Natural killer cell (primary cell): ENCODE measurements at regions not wholly inside any gene's neighbourhood (a gene's known extent, or its start where the extent isn't known, plus 50 kb on each side); places are given as distances from the start of the nearest gene placed in this dataset.

Experiments
- ATAC-seq, 3 donors: fragments of 150-1000 bp in 2 of 3; fragments of 200-7000 bp in 1 of 3; cut with Tn5 transposase; 1 replicate in 1 of 3; 2 replicates in 2 of 3; pipeline ENCODE4 v1.10.0; 2021; ENCODE audit warnings: mild to moderate bottlenecking in 2 of 3, moderate library complexity in 2 of 3
- DNase-seq, 2 donors: peaks; one replicate each; pipeline versions ENCODE4 v3.0.0 to v3.0.0-alpha.2; 2013 to 2021; ENCODE audit warnings: mixed read lengths in 1 of 2
- H3K27ac ChIP-seq: one replicate; pipeline ENCODE4 v1.5.1; 2013; ENCODE audit warnings: mild to moderate bottlenecking, low read length
- H3K27me3 ChIP-seq: one replicate; pipeline ENCODE4 v1.6.1; 2013; ENCODE audit warnings: low read length; ENCODE audit not compliant: control insufficient read depth, insufficient read depth
- H3K36me3 ChIP-seq: one replicate; pipeline ENCODE4 v1.6.1; 2013; ENCODE audit warnings: low read length; ENCODE audit not compliant: control insufficient read depth, insufficient read depth
- H3K4me1 ChIP-seq: one replicate; pipeline ENCODE4 v1.6.1; 2013; ENCODE audit warnings: low read length; ENCODE audit not compliant: control insufficient read depth, insufficient read depth
- H3K4me3 ChIP-seq: one replicate; pipeline ENCODE4 v1.5.1; 2013; ENCODE audit warnings: low read length
- H3K9me3 ChIP-seq: one replicate; pipeline ENCODE4 v1.6.1; 2013; ENCODE audit warnings: low read length; ENCODE audit not compliant: control insufficient read depth, insufficient read depth
- H3K27ac Mint-ChIP-seq, 2 donors: one replicate each; pipeline ENCODE4 v1.8.0; 2022; ENCODE audit warnings: mild to moderate bottlenecking in 2 of 2, mixed read lengths in 2 of 2, moderate library complexity in 1 of 2
- H3K27me3 Mint-ChIP-seq, 2 donors: one replicate each; pipeline ENCODE4 v1.8.0; 2022; ENCODE audit warnings: low read depth in 2 of 2, mixed read lengths in 2 of 2
- H3K36me3 Mint-ChIP-seq: one replicate; pipeline ENCODE4 v1.8.0; 2022; ENCODE audit warnings: mixed read lengths
- H3K4me1 Mint-ChIP-seq, 2 donors: one replicate each; pipeline ENCODE4 v1.8.0; 2022; ENCODE audit warnings: mixed read lengths in 2 of 2
- H3K4me3 Mint-ChIP-seq: one replicate; pipeline ENCODE4 v1.8.0; 2022; ENCODE audit warnings: mild to moderate bottlenecking, moderate library complexity, mixed read lengths
- H3K9me3 Mint-ChIP-seq, 2 donors: one replicate each; pipeline ENCODE4 v1.8.0; 2022; ENCODE audit warnings: mixed read lengths in 2 of 2
- CTCF ChIP-seq: fragments of 200-600 bp; IDR thresholded peaks from one replicate; pipeline ENCODE4 v1.8.0; 2022; ENCODE audit warnings: antibody characterized with exemption
- WGBS: methylation state at CpG from one replicate; pipeline ENCODE4 v1.1.7; 2013; ENCODE audit warnings: missing lambda C conversion rate; ENCODE audit not compliant: insufficient coverage; 5-methylcytosine and 5-hydroxymethylcytosine counted together
- intact Hi-C: fragments of 100-400 bp; cut with micrococcal nuclease; formaldehyde crosslinking; loops from one replicate; pipeline ENCODE4 v1.14.2; 2022

GRCh38 chr6:163780994-163781393, 366.5 kb downstream of the QKI start:
- no peaks in the 10 kb centered on the region for H3K27me3 ChIP-seq
- no peaks in the 10 kb centered on the region for H3K9me3 ChIP-seq
- WGBS = 90% methylated on average over 5 of the region's 5 CpGs
- ATAC-seq = no peak
- DNase-seq = no peak
- no peaks in the 10 kb centered on the region for H3K36me3 ChIP-seq
- Mint-ChIP-seq H3K27ac (no peak overlapping the region), H3K27me3 (no peaks in the 10 kb centered on the region), H3K4me1 (peaks cover 11 to 13% of the 10 kb centered on the region in 2 donors), H3K36me3 (no peaks in the 10 kb centered on the region), H3K9me3 (no peaks in the 10 kb centered on the region), H3K4me3 (no peak overlapping the region)
- peaks cover 12% of the 10 kb centered on the region for H3K4me1 ChIP-seq
- no peak overlapping the region for H3K27ac ChIP-seq
- intact Hi-C loops = no loop called here
- no peak for TF ChIP-seq CTCF
- no peak overlapping the region for H3K4me3 ChIP-seq

DNA sequence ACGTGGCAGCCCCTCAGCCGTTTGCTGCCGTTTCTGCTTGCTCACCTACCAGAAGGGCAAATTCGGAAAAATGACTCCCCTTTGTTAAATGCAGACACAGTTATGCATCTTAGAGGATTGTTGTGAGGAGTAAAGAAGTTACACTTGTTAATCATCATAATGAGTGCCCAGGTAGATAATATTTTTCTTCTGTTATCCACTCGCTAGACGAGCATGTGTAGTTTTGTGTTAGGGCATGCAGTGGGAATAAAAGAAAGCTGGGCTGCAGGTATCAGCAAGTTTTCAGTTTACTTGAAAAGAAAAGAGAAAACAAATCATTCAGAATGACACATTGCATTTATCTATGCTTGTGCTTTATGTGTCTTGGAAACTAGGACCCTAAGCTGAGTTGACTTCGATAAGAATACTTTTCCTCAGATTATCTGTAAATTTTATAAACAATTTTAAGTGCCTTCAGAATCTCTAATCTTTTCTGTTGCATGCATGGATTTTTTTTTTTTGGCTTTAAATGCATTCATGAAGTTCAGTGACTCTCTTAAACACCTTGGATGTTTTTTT, 365.3 kb downstream of the QKI start:
- Histone ChIP-seq H3K4me1 (peaks cover 12% of the 10 kb centered on the region), H3K27ac (no peak overlapping the region), H3K36me3 (no peaks in the 10 kb centered on the region), H3K27me3 (no peaks in the 10 kb centered on the region), H3K9me3 (no peaks in the 10 kb centered on the region), H3K4me3 (no peak overlapping the region)
- ATAC-seq (no peak), DNase-seq (no peak)
- Mint-ChIP-seq H3K4me1 (peaks cover 11 to 13% of the 10 kb centered on the region in 2 donors), H3K27ac (no peak overlapping the region), H3K36me3 (no peaks in the 10 kb centered on the region), H3K9me3 (no peaks in the 10 kb centered on the region), H3K27me3 (no peaks in the 10 kb centered on the region), H3K4me3 (no peak overlapping the region)
- TF ChIP-seq CTCF = no peak
- WGBS = 90% methylated on average over 7 of the region's 7 CpGs
- intact Hi-C loops = no loop called here

DNA sequence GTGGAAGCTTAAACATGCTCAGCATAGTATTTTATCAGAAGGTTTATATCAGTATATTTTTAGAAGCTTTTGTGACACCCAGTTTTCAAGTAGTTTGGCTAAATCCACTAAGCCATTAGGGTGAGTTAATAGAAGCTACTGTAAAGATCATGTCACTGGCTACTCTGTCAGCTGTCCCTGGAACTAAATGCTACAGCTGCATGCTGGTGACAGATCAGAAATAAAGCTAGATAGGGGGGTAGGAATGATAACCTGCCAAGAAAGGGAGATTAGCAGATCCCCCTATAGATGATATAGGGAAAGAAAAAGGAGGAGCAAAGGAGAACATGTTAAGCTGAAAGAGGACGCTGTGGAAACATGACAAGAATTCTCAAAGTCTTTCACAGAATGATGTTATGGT, 363.2 kb downstream of the QKI start:
- H3K4me3 Mint-ChIP-seq = no peak overlapping the region
- Histone ChIP-seq H3K4me1 (peaks cover 6% of the 10 kb centered on the region), H3K27ac (no peak overlapping the region), H3K36me3 (no peaks in the 10 kb centered on the region), H3K4me3 (no peak overlapping the region), H3K27me3 (no peaks in the 10 kb centered on the region), H3K9me3 (no peaks in the 10 kb centered on the region)
- peaks cover 6 to 9% of the 10 kb centered on the region in 2 donors for H3K4me1 Mint-ChIP-seq
- TF ChIP-seq CTCF = no peak
- ATAC-seq = no peak
- no peaks in the 10 kb centered on the region for H3K9me3 Mint-ChIP-seq
- H3K27me3 Mint-ChIP-seq = no peaks in the 10 kb centered on the region
- intact Hi-C loops = no loop called here
- 88% methylated on average over 1 of the region's 1 CpG for WGBS
- H3K27ac Mint-ChIP-seq = no peak overlapping the region
- no peaks in the 10 kb centered on the region for H3K36me3 Mint-ChIP-seq
- no peak for DNase-seq
